MM.1S (cell line): ENCODE measurements at regions not wholly inside any gene's neighbourhood (a gene's known extent, or its start where the extent isn't known, plus 50 kb on each side); places are given as distances from the start of the nearest gene placed in this dataset.

Experiments used
- DNase-seq: peaks from one replicate; pipeline ENCODE4 v3.0.0-alpha.2; 2015
- H2AFZ ChIP-seq: fragments of 300-600 bp; sonication (generic); 2 replicates; pipeline ENCODE4 v1.6.0; 2016; ENCODE audit warnings: antibody characterized with exemption, low read length
- H3F3A ChIP-seq: fragments of 300-600 bp; sonication (generic); 2 replicates; pipeline ENCODE4 v1.6.1; 2016; ENCODE audit warnings: mild to moderate bottlenecking, antibody characterized with exemption, low read length, moderate library complexity, mixed read lengths; ENCODE audit not compliant: insufficient read depth
- H3K27ac ChIP-seq: fragments of 300-600 bp; sonication (generic); 2 replicates; pipeline ENCODE4 v1.5.1; 2016; ENCODE audit warnings: mild to moderate bottlenecking, low read length
- H3K27me3 ChIP-seq: fragments of 300-600 bp; sonication (generic); replicated peaks from 2 replicates; pipeline ENCODE4 v1.6.0; 2016; ENCODE audit warnings: low read length; ENCODE audit not compliant: insufficient read depth
- H3K36me3 ChIP-seq: fragments of 300-600 bp; sonication (generic); replicated peaks from 2 replicates; pipeline ENCODE4 v1.6.1; 2016; ENCODE audit warnings: mild to moderate bottlenecking, low read length, mixed read lengths; ENCODE audit not compliant: insufficient read depth
- H3K4me1 ChIP-seq: fragments of 300-600 bp; sonication (generic); 2 replicates; pipeline ENCODE4 v1.6.1; 2016; ENCODE audit warnings: low read length, mixed read lengths
- H3K4me2 ChIP-seq: fragments of 300-600 bp; sonication (generic); 2 replicates; pipeline ENCODE4 v1.6.0; 2016; ENCODE audit warnings: low read depth, low read length
- H3K4me3 ChIP-seq: fragments of 300-600 bp; sonication (generic); 2 replicates; pipeline ENCODE4 v1.5.1; 2016; ENCODE audit warnings: low read length, mixed read lengths
- H3K79me2 ChIP-seq: fragments of 300-600 bp; sonication (generic); 2 replicates; pipeline ENCODE4 v1.6.1; 2016; ENCODE audit warnings: mixed run types, low read length, mixed read lengths
- H3K9ac ChIP-seq: fragments of 300-600 bp; sonication (generic); 2 replicates; pipeline ENCODE4 v1.6.1; 2016; ENCODE audit warnings: low read length, mixed read lengths
- H3K9me2 ChIP-seq: fragments of 300-600 bp; sonication (generic); replicated peaks from 2 replicates; pipeline ENCODE4 v1.6.1; 2016; ENCODE audit warnings: mild to moderate bottlenecking, low read length, mixed read lengths; ENCODE audit not compliant: insufficient read depth
- H3K9me3 ChIP-seq: fragments of 300-600 bp; sonication (generic); replicated peaks from 2 replicates; pipeline ENCODE4 v1.6.1; 2016; ENCODE audit warnings: mild to moderate bottlenecking, low read length, mixed read lengths; ENCODE audit not compliant: insufficient read depth
- H4K20me1 ChIP-seq: fragments of 300-600 bp; sonication (generic); 2 replicates; pipeline ENCODE4 v1.6.1; 2016; ENCODE audit warnings: mild to moderate bottlenecking, low read length, moderate library complexity, mixed read lengths; ENCODE audit not compliant: insufficient read depth
- EZH2 ChIP-seq: fragments of 300-600 bp; sonication (generic); optimal IDR thresholded peaks from 2 replicates; pipeline ENCODE3; 2017; ENCODE audit warnings: low read depth, mild to moderate bottlenecking, antibody characterized with exemption, low read length, mixed read lengths
- EZH2phosphoT487 ChIP-seq: fragments of 300-600 bp; sonication (generic); IDR thresholded peaks from 2 replicates; pipeline ENCODE4 v1.6.1; 2018; ENCODE audit warnings: antibody characterized with exemption, low read length
- TF ChIP-seq, protein P1 (sequence below): fragments of 300-600 bp; sonication (generic); IDR thresholded peaks from 2 replicates; pipeline ENCODE4 v1.5.1; 2016; ENCODE audit warnings: antibody characterized with exemption, low read length, mixed read lengths

DNA sequence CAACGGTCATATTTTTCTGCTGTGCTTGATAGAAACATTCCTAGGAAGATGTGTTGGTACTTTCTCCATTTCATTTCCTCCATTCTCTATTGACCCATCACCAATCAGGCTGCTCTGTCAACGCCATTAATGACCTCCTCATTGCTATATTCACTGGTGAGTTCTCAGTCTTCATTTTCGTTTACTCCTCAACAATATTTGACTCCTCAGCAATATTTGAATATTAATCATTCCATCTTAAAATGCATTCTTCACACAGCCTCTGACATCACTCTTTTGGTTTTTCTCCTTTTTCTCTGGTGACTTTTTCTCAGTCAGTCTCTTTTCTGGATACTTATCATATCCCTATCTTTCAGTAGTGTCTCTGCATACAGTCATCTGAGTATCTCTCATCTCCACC is 323.5 kb upstream of the CRIM1 start:
- no peak overlapping the region for H3K4me2 ChIP-seq
- TF ChIP-seq EZH2 = no peak
- TF ChIP-seq EZH2phosphoT487 = no peak
- TF ChIP-seq, protein P1, sequence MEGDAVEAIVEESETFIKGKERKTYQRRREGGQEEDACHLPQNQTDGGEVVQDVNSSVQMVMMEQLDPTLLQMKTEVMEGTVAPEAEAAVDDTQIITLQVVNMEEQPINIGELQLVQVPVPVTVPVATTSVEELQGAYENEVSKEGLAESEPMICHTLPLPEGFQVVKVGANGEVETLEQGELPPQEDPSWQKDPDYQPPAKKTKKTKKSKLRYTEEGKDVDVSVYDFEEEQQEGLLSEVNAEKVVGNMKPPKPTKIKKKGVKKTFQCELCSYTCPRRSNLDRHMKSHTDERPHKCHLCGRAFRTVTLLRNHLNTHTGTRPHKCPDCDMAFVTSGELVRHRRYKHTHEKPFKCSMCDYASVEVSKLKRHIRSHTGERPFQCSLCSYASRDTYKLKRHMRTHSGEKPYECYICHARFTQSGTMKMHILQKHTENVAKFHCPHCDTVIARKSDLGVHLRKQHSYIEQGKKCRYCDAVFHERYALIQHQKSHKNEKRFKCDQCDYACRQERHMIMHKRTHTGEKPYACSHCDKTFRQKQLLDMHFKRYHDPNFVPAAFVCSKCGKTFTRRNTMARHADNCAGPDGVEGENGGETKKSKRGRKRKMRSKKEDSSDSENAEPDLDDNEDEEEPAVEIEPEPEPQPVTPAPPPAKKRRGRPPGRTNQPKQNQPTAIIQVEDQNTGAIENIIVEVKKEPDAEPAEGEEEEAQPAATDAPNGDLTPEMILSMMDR = no peak

DNA sequence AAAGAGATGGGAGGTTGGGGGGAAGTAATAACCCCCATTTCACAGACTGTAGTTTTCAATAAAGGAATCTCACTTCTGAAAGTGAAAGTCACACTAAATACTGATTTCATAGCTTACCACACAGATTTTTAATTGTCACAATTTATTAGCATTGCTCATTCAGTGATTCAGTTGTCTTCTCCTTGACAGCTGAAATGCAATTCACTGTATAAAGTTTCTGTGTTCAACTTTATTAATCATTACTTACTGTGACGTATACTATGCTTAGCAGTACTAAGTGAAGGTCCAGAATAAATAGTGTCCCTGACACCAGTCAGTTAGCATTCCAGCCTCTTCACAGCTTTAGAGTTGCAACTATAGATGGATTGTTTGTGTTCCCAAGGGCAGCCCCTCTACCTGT is 324.1 kb upstream of the CRIM1 start:
- no peaks in the 10 kb centered on the region for H3K4me1 ChIP-seq

More for the DNA sequence above, 323.5 kb upstream of the CRIM1 start:
- Histone ChIP-seq H3K36me3 (no peaks in the 10 kb centered on the region), H3K4me1 (no peaks in the 10 kb centered on the region), H3K4me3 (no peak overlapping the region), H3K9me2 (no peaks in the 10 kb centered on the region), H3K9ac (no peak overlapping the region), H2AFZ (no peak overlapping the region), H3K79me2 (no peaks in the 10 kb centered on the region), H4K20me1 (no peaks in the 10 kb centered on the region), H3K27me3 (no peaks in the 10 kb centered on the region), H3F3A (no peaks in the 10 kb centered on the region), H3K9me3 (no peaks in the 10 kb centered on the region), H3K27ac (no peak overlapping the region)
- no peak for DNase-seq

DNA sequence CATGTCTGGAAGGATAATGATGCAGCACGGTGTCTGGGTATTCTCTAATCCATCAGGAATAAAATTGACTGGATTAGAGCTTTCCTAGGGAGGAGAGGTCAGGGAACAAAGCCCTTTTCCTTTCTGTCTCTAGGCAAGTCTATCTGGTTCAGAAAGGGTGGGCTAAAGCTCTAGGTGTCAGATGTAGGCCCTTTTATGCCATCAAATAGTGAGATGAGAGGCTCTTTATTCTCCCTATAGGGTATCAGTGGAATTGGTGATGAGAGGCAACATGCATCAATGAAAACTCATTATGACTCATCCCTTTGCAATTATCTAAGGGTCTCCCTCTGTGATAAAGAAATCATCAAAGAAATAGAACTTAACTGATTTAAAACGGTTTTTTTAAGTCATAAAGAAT is 328.0 kb upstream of the CRIM1 start:
- Histone ChIP-seq H3F3A (no peaks in the 10 kb centered on the region), H2AFZ (no peak overlapping the region), H3K9me3 (no peaks in the 10 kb centered on the region), H3K27me3 (no peaks in the 10 kb centered on the region), H3K4me3 (no peak overlapping the region), H4K20me1 (no peaks in the 10 kb centered on the region), H3K79me2 (no peaks in the 10 kb centered on the region), H3K36me3 (no peaks in the 10 kb centered on the region), H3K9me2 (no peaks in the 10 kb centered on the region), H3K9ac (no peak overlapping the region), H3K27ac (no peak overlapping the region), H3K4me2 (no peak overlapping the region), H3K4me1 (no peaks in the 10 kb centered on the region)
- no peak for DNase-seq
- TF ChIP-seq EZH2phosphoT487 = no peak
- TF ChIP-seq EZH2 = no peak
- TF ChIP-seq, protein P1 = no peak

More for the DNA sequence above, 324.1 kb upstream of the CRIM1 start:
- TF ChIP-seq EZH2 = no peak
- TF ChIP-seq, protein P1 = no peak
- no peak for TF ChIP-seq EZH2phosphoT487
- H3F3A ChIP-seq = no peaks in the 10 kb centered on the region
- H3K36me3 ChIP-seq = no peaks in the 10 kb centered on the region
- H3K27me3 ChIP-seq = no peaks in the 10 kb centered on the region
- H3K9ac ChIP-seq = no peak overlapping the region
- DNase-seq = no peak
- H3K4me2 ChIP-seq = no peak overlapping the region
- no peak overlapping the region for H3K4me3 ChIP-seq
- H2AFZ ChIP-seq = no peak overlapping the region
- H3K9me2 ChIP-seq = no peaks in the 10 kb centered on the region
- H3K9me3 ChIP-seq = no peaks in the 10 kb centered on the region
- no peak overlapping the region for H3K27ac ChIP-seq
- H3K79me2 ChIP-seq = no peaks in the 10 kb centered on the region
- H4K20me1 ChIP-seq = no peaks in the 10 kb centered on the region
